ENCODE measurements at regions not wholly inside any gene's neighbourhood (a gene's known extent, or its start where the extent isn't known, plus 50 kb on each side); places are given as distances from the start of the nearest gene placed in this dataset.

DNA sequence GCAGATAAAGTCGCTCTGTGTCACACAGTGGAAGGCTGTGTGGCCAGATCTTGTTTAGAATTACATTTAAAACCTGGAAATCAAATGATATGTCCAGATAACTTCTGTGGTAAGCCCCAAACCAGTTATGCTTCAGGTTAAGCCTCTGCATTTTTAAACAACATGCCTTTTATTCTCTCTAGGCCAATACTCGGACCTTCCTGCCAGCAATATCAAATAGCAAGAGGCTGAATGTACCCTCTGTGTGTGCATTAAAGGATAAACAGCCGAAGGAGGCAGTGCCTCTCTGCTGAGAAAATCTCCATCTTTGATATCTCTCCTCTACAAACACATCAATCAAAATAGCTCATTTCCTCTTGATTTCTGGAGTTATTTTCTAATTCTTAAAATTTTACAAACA is 67.1 kb upstream of the TMEM260 start:
- no peak for DNase-seq

DNA sequence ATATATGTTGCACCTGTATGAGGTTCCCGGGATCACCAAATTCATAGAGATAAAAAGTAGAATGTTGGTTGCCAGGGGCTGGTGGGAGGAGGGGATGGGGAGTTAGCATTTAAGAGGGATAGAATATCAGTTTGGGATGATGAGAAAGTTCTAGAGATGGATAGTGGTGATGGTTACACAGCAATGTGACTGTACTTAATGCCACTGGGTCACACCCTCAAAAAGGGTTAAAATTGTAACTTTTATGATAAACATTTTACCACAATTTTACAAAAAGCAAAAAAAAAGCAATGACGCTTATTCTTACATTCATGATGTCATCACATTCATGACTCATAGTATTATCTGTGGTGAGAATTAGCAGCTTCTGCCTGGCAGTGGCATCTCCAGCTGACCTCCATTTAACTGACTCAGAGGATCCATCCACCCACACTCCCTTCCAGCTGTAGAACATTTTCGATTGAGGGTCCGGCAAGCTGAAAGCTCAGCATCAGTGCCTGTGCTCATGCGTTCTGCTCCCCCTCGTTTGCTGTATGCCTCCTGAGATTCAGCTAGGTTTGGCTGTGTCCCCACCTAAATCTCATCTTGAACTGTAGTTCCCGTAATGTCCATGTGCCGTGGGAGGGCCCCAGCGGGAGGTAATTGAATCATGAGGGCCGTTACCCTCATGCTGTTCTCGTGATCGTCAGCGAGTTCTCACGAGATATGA is 64.8 kb upstream of the TMEM260 start:
- DNase-seq = no peak

DNA sequence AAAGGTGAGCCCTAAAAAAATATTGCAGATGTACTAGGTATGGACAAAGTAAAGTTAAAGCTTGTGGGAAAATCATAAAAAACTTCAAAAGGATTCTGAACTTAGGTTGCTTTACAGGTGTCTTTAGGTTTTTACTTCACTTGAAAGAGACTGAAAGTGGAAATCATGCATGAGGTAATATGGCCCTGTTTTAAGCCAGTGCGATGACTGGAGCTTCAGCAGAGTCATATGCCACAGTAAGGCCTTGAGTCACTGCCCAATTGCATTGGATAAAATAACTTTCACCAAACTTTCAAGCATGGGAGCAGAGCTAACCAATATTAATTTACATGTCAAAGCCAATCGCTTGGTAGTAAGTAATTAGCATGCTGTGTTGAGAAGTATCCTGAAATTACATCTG is 63.9 kb upstream of the TMEM260 start:
- no peak for DNase-seq

DNA sequence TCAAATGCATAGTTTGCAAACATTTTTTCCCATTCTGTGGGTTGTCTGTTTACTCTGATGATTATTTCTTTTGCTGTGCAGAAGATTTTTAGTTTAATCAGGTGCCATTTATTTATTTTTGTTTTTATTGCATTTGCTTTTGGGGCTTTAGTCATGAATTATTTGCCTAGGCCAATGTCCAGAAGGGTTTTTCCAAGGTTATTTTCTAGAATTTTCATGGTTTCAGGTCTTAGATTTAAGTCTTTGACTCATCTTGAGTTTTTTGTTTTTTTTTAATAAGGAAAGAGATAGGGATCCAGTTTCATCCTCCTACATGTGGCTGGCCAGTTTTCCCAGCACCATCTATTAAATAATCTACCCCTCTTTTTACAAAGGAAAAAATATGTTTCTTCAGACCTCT is 57.2 kb upstream of the TMEM260 start:
- no peak for DNase-seq

DNA sequence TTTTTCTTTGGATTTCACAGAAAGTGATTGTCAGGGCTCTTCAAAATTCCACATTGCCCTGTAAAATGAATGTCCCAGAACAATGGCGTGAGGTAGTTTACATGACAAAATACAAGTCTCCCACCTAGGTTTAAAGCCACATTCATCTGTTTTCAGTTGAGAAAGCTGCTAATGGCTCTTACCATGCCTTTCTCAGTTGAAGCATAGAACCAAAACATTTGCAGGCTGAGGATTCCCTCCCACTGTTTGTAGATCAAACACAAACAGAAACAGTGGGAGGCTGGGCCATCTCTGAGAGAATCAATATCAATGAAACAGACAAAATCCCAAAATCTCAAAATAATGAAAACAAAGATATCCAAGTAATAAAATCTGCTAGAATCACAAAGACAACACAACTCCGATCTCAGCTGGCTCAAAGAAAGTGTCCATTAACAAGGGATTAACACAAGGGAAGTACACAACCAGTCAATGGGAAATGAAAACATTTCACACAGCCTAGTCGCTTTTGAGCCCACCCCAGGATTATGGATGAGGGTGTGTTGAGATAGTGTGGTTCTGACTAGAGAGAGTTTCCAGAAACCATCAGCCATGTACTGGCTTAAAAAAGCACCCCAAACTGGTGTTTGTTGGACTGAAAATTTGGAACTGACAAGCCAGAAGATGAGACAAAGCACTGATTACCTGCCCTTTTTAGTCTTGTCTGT is 54.5 kb upstream of the TMEM260 start:
- no peak for DNase-seq

DNA sequence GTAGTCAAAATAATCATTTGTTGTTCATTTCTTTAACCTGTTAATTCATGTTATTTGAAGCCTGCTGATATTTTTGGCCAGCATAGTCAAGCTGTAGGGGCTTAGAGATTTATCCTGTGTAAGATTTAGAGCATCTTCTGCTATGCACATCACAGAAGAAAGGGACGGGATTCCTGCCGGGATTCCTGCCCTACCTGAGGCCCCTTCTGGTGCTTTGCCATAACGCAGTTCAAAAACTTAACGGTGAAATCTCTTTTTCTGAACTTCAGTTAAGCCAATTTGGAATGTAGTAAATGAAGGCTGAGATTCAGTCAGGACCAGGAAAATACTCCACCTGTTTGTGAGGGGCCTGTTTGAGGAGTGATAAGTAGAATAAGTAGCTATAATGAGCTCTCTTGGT is 50.7 kb upstream of the TMEM260 start:
- no peak for DNase-seq
